Osteoblast (primary cell): ENCODE measurements at regions not wholly inside any gene's neighbourhood (a gene's known extent, or its start where the extent isn't known, plus 50 kb on each side); places are given as distances from the start of the nearest gene placed in this dataset.

ENCODE experiments used
- DNase-seq: peaks from one replicate; pipeline ENCODE4 v3.0.0; 2011; ENCODE audit warnings: low spot score, mixed read lengths; ENCODE audit not compliant: insufficient read length; ENCODE audit errors: missing footprints
- H2AFZ ChIP-seq: 2 replicates; pipeline ENCODE4 v1.6.0; 2011; ENCODE audit warnings: mild to moderate bottlenecking, low read length
- H3K27ac ChIP-seq: 2 replicates; pipeline ENCODE4 v1.5.1; 2011; ENCODE audit warnings: mild to moderate bottlenecking, low read depth, low read length, moderate library complexity
- H3K27me3 ChIP-seq: 2 replicates; pipeline ENCODE4 v1.6.0; 2012; ENCODE audit warnings: mild to moderate bottlenecking, control low read depth, inconsistent platforms, low read length, moderate library complexity; ENCODE audit not compliant: insufficient read depth
- H3K36me3 ChIP-seq: 2 replicates; pipeline ENCODE4 v1.5.1; 2011; ENCODE audit warnings: mild to moderate bottlenecking, low read length, control low read depth, moderate library complexity; ENCODE audit not compliant: insufficient read depth
- H3K4me1 ChIP-seq: 2 replicates; pipeline ENCODE4 v1.5.1; 2011; ENCODE audit warnings: mild to moderate bottlenecking, low read length, control low read depth, moderate library complexity; ENCODE audit not compliant: insufficient read depth
- H3K4me2 ChIP-seq: 2 replicates; pipeline ENCODE4 v1.6.0; 2011; ENCODE audit warnings: mild to moderate bottlenecking, low read length; ENCODE audit not compliant: insufficient read depth
- H3K4me3 ChIP-seq: fragments of 200-600 bp; sonication (generic); 3 replicates; pipeline ENCODE4 v1.5.1; 2012; ENCODE audit warnings: mild to moderate bottlenecking, low read length, inconsistent platforms; ENCODE audit not compliant: insufficient read depth
- H3K79me2 ChIP-seq: 2 replicates; pipeline ENCODE4 v1.6.0; 2012; ENCODE audit warnings: mild to moderate bottlenecking, low read length, control low read depth, inconsistent platforms; ENCODE audit not compliant: insufficient read depth
- H3K9me3 ChIP-seq: 2 replicates; pipeline ENCODE4 v1.5.1; 2011; ENCODE audit warnings: low read depth, low read length, control low read depth
- H4K20me1 ChIP-seq: 2 replicates; pipeline ENCODE4 v1.6.0; 2012; ENCODE audit warnings: mild to moderate bottlenecking, low read length, control low read depth; ENCODE audit not compliant: insufficient read depth
- TF ChIP-seq, protein P1 (sequence below): IDR thresholded peaks from 2 replicates; pipeline ENCODE4 v1.5.1; 2011; ENCODE audit warnings: mild to moderate bottlenecking, low read depth, low read length, moderate library complexity; ENCODE audit errors: extremely low read depth

DNA sequence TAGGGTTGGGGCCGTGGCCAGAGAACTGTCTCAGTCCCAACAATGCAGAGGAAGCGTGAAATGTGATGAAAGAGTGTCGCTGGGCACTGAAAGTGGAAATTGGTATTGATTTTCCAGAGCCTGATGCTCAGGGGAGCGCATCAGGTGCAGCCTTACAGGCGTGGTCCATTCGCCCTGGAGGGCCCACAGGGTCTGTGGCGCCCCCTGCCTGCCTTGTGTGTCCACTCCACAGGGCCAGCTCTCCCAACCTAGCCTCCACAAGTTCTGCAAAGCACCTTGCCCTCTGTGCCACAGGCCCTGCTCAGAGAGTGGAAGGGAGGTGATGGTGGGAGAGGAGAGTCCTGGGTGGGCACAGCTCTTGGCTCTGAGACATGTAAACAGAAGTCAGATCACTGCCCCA, 54.9 kb upstream of the LMO1 start:
- Histone ChIP-seq H4K20me1 (no peaks in the 10 kb centered on the region), H3K27ac (no peak overlapping the region), H3K4me1 (no peaks in the 10 kb centered on the region), H3K4me2 (no peak overlapping the region), H3K9me3 (no peaks in the 10 kb centered on the region), H3K4me3 (no peak overlapping the region), H3K36me3 (no peaks in the 10 kb centered on the region), H3K79me2 (no peaks in the 10 kb centered on the region), H2AFZ (no peak overlapping the region), H3K27me3 (peaks cover 5% of the 10 kb centered on the region)
- DNase-seq, result no peak
- TF ChIP-seq, protein P1, sequence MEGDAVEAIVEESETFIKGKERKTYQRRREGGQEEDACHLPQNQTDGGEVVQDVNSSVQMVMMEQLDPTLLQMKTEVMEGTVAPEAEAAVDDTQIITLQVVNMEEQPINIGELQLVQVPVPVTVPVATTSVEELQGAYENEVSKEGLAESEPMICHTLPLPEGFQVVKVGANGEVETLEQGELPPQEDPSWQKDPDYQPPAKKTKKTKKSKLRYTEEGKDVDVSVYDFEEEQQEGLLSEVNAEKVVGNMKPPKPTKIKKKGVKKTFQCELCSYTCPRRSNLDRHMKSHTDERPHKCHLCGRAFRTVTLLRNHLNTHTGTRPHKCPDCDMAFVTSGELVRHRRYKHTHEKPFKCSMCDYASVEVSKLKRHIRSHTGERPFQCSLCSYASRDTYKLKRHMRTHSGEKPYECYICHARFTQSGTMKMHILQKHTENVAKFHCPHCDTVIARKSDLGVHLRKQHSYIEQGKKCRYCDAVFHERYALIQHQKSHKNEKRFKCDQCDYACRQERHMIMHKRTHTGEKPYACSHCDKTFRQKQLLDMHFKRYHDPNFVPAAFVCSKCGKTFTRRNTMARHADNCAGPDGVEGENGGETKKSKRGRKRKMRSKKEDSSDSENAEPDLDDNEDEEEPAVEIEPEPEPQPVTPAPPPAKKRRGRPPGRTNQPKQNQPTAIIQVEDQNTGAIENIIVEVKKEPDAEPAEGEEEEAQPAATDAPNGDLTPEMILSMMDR, result no peak

- no peaks in the 10 kb centered on the region for H3K9me3 ChIP-seq
- no peak overlapping the region for H3K27ac ChIP-seq
- peaks cover 5% of the 10 kb centered on the region for H3K27me3 ChIP-seq
- DNase-seq, result no peak
- H3K4me1 ChIP-seq, result no peaks in the 10 kb centered on the region
- H3K4me2 ChIP-seq, result no peak overlapping the region
- H3K4me3 ChIP-seq, result no peak overlapping the region
- no peaks in the 10 kb centered on the region for H3K36me3 ChIP-seq
- H4K20me1 ChIP-seq, result no peaks in the 10 kb centered on the region
- H3K79me2 ChIP-seq, result no peaks in the 10 kb centered on the region
- TF ChIP-seq, protein P1, result no peak
- no peak overlapping the region for H2AFZ ChIP-seq
Measured at GRCh38 chr11:8317159-8317558, 53.5 kb upstream of the LMO1 start.

DNA sequence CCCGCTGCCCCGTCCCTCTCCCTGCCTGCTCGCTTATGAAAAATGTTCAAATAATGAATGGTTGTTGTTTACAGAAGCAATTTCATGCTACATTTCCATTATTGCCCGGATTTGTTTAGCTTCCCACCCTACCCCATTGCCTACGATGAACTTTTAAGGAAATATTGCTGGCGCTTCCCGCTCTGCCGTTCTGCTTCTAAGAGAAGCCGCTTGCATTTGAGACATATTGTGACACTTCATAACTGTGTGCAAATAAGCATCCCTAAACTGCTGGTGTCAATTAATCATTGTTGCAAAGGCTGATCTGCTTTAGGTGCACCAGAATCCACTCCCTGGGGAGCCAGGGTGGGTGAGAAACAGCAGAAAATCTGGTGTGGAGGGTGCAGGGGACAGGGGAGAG, 52.3 kb upstream of the LMO1 start:
- TF ChIP-seq, protein P1, result no peak
- Histone ChIP-seq H3K27ac (no peak overlapping the region), H3K79me2 (no peaks in the 10 kb centered on the region), H3K4me2 (no peak overlapping the region), H2AFZ (no peak overlapping the region), H3K36me3 (no peaks in the 10 kb centered on the region), H3K27me3 (peaks cover 5% of the 10 kb centered on the region), H3K9me3 (no peaks in the 10 kb centered on the region), H3K4me3 (no peak overlapping the region), H3K4me1 (no peaks in the 10 kb centered on the region), H4K20me1 (no peaks in the 10 kb centered on the region)
- DNase-seq, result no peak

GRCh38 chr11:8315463-8315862, 51.8 kb upstream of the LMO1 start:
- Histone ChIP-seq H3K4me1 (no peaks in the 10 kb centered on the region), H3K4me2 (no peak overlapping the region), H3K4me3 (no peak overlapping the region), H2AFZ (no peak overlapping the region), H3K27me3 (peaks cover 5% of the 10 kb centered on the region), H3K27ac (no peak overlapping the region), H3K9me3 (no peaks in the 10 kb centered on the region), H3K36me3 (no peaks in the 10 kb centered on the region), H4K20me1 (no peaks in the 10 kb centered on the region), H3K79me2 (no peaks in the 10 kb centered on the region)
- TF ChIP-seq, protein P1, result no peak
- peak; percentile 62 for DNase-seq
